ENCODE measurements at regions not wholly inside any gene's neighbourhood (a gene's known extent, or its start where the extent isn't known, plus 50 kb on each side); places are given as distances from the start of the nearest gene placed in this dataset.

GRCh38 chr2:121073320-121074210 is 211.4 kb downstream of the TFCP2L1 start:
- no peaks in the 10 kb centered on the region for H3K4me1 ChIP-seq
- no peak overlapping the region for H3K27ac ChIP-seq
- intact Hi-C loops (cut with DNase I; ENCODE audit: low total_unique reads): loop anchor here (5.0 kb wide), 1 partner anchor 376 kb away; no protein-coding TSS in a partner anchor
- H3K9me3 ChIP-seq: no peaks in the 10 kb centered on the region
- H3K27me3 ChIP-seq: no peaks in the 10 kb centered on the region
- DNase-seq: no peak
- H3K4me3 ChIP-seq: no peak overlapping the region
- no peaks in the 10 kb centered on the region for H3K36me3 ChIP-seq
- TF ChIP-seq CTCF (IDR thresholded peaks at IDR 0.05) (no peak), POLR2A (IDR thresholded peaks at IDR 0.05) (no peak)

DNA sequence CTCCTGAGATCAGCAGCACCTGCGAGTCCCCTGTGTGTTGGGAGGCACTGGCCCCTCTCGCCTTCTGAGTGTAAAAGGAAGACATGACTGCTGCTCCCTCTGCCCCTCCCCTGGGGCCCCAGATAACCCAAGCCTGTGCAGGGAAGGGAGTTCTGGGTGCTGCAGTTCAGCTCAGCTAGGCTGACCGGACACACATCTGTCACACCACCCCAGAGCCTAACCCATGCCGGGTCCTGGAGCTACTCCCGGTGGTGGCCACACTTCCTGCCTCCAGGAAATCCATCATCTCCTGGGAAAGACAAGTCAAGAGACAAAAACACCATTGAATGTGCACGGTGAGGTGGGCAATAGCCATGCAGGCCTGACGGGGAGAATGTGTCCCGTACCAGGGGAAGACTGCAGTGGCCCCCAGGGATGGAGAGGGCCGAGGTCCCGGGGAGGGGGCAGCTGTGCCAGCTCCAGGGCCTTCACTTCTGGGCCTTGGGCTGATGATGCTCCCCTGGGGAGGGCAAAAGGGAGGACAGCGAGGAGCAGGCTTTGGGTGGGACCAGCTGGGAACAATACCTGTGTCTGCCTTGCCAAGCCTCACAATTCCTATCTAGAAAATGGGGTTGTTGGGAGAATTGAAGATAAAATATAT is 210.6 kb downstream of the TFCP2L1 start:
- intact Hi-C loops (cut with DNase I; ENCODE audit: low total_unique reads): loop anchor here (5.0 kb wide), 1 partner anchor 377 kb away; no protein-coding TSS in a partner anchor
- H3K27ac ChIP-seq: no peak overlapping the region
- no peaks in the 10 kb centered on the region for H3K27me3 ChIP-seq
- no peaks in the 10 kb centered on the region for H3K4me1 ChIP-seq
- no peaks in the 10 kb centered on the region for H3K36me3 ChIP-seq
- no peaks in the 10 kb centered on the region for H3K9me3 ChIP-seq
- TF ChIP-seq POLR2A (IDR thresholded peaks at IDR 0.05) (no peak), CTCF (IDR thresholded peaks at IDR 0.05) (no peak)
- no peak for DNase-seq
- no peak overlapping the region for H3K4me3 ChIP-seq

- no peaks in the 10 kb centered on the region for H3K4me1 ChIP-seq
- H3K36me3 ChIP-seq: no peaks in the 10 kb centered on the region
- intact Hi-C loops (cut with DNase I; ENCODE audit: low total_unique reads): no loop called here
- H3K27ac ChIP-seq: peak overlapping the region; percentile 1 to 54
- no peaks in the 10 kb centered on the region for H3K9me3 ChIP-seq
- DNase-seq: peak; percentile 53 to 77
- H3K4me3 ChIP-seq: no peak overlapping the region
- H3K27me3 ChIP-seq: no peaks in the 10 kb centered on the region
- no peak for TF ChIP-seq CTCF (IDR thresholded peaks at IDR 0.05)
- TF ChIP-seq POLR2A (IDR thresholded peaks at IDR 0.05): no peak
Observed at GRCh38 chr2:121075006-121075551, 209.9 kb downstream of the TFCP2L1 start.

- H3K27ac ChIP-seq: peak overlapping the region; percentile 1 to 54
- no peaks in the 10 kb centered on the region for H3K9me3 ChIP-seq
- no peaks in the 10 kb centered on the region for H3K27me3 ChIP-seq
- H3K4me1 ChIP-seq: no peaks in the 10 kb centered on the region
- intact Hi-C loops (cut with DNase I; ENCODE audit: low total_unique reads): no loop called here
- TF ChIP-seq CTCF (IDR thresholded peaks at IDR 0.05) (no peak), POLR2A (IDR thresholded peaks at IDR 0.05) (no peak)
- no peaks in the 10 kb centered on the region for H3K36me3 ChIP-seq
- H3K4me3 ChIP-seq: no peak overlapping the region
- DNase-seq: peak; percentile 38 to 46
Observed at GRCh38 chr2:121075641-121076497, 209.1 kb downstream of the TFCP2L1 start.
